Activated T-helper 2 cell treated with anti-CD3 and anti-CD28 coated beads, Interferon-gamma antibody, Interleukin-2, Interleukin-4, amounts not matched to agents 10 μg/mL and 5 μg/mL and 100 μg/mL, durations not matched to agents 14 hours and 24 hours and 36 hours (primary cell): ENCODE measurements at regions not wholly inside any gene's neighbourhood (a gene's known extent, or its start where the extent isn't known, plus 50 kb on each side); places are given as distances from the start of the nearest gene placed in this dataset.
"Not testable (repeated sequence)": the region's sequence is repeated elsewhere in the genome, so short reads cannot be mapped to it uniquely, and the experiment has no call there.

ENCODE experiments used
- DNase-seq: peaks from one replicate; pipeline ENCODE4 v3.0.0; 2021; ENCODE audit warnings: low spot score
- H3K27ac Mint-ChIP-seq: one replicate; pipeline ENCODE4 v1.8.0; 2021; ENCODE audit warnings: mixed read lengths
- H3K27me3 Mint-ChIP-seq: one replicate; pipeline ENCODE4 v1.8.0; 2021; ENCODE audit warnings: low read depth, mixed read lengths
- H3K36me3 Mint-ChIP-seq: one replicate; pipeline ENCODE4 v1.8.0; 2021; ENCODE audit warnings: low read depth, mixed read lengths
- H3K4me1 Mint-ChIP-seq: one replicate; pipeline ENCODE4 v1.8.0; 2021; ENCODE audit warnings: low read depth, mixed read lengths
- H3K4me3 Mint-ChIP-seq: one replicate; pipeline ENCODE4 v1.8.0; 2021; ENCODE audit warnings: low read depth, mild to moderate bottlenecking, moderate library complexity, mixed read lengths
- H3K9me3 Mint-ChIP-seq: one replicate; pipeline ENCODE4 v1.8.0; 2021; ENCODE audit warnings: mixed read lengths
- intact Hi-C: fragments of 100-400 bp; cut with micrococcal nuclease; formaldehyde crosslinking; loops from one replicate; pipeline ENCODE4 v1.15.1; 2023

DNA sequence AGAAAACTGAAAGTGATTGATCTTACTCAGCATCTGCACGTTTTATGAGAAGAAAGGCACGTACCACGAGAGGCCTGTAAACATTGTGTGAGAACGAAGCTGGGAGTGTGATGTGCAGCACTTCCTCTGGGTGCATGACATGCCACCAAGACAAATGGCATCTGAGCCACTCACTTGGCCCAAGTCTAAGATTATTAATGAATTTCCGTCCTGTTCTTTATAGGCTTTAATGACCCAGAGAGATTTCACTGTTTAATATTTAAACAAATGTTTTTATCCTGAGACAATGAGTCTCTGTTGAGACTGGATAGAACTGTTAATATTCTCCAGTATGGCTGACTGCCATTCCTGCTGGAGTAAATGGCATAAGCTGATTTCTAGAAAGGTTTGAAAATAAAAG, 172.6 kb upstream of the PHACTR1 start:
- no peak overlapping the region for H3K27ac Mint-ChIP-seq
- DNase-seq = no peak
- H3K36me3 Mint-ChIP-seq = no peaks in the 10 kb centered on the region
- intact Hi-C loops = no loop called here
- H3K9me3 Mint-ChIP-seq = peaks cover 4% of the 10 kb centered on the region
- no peak overlapping the region for H3K4me3 Mint-ChIP-seq
- peaks cover 3% of the 10 kb centered on the region for H3K27me3 Mint-ChIP-seq
- H3K4me1 Mint-ChIP-seq = peaks cover 4% of the 10 kb centered on the region

DNA sequence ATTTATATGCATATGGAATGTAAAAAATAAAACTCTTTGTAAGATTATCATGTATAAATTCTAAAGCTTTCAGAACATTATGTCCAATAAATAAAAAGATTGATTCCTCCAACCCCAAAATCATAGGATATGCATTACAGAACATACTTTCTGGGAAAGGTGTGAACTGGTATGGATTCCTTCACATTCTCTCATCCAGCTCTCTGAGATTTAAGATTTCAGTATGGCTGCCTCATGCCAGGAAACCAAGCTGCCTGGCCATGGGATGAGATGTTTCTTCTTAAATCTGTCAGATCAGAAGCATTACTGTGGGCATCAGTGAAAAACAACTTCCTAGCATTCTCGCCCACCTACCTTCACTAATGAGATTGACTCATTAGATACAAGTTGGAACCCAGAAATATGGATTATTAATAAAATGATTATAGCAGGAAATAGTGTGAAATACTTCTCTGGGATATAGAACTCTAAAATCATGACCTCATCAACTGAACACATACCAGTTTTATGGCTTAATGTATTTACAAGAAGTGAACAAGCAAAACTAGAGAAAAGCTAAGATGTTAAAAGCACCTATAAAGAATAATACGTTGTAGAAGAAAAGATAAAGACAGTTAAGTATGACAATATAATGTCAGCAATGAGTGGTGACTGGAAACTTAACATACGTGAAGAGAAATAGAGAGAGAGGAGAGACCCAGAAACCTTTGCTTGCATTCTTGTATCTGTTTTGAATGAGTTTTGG, 171.6 kb upstream of the PHACTR1 start:
- Mint-ChIP-seq H3K9me3 (peaks cover 4% of the 10 kb centered on the region), H3K27ac (no peak overlapping the region), H3K4me3 (no peak overlapping the region), H3K27me3 (peaks cover 3% of the 10 kb centered on the region), H3K36me3 (no peaks in the 10 kb centered on the region), H3K4me1 (peaks cover 4% of the 10 kb centered on the region)
- intact Hi-C loops = no loop called here
- no peak for DNase-seq

DNA sequence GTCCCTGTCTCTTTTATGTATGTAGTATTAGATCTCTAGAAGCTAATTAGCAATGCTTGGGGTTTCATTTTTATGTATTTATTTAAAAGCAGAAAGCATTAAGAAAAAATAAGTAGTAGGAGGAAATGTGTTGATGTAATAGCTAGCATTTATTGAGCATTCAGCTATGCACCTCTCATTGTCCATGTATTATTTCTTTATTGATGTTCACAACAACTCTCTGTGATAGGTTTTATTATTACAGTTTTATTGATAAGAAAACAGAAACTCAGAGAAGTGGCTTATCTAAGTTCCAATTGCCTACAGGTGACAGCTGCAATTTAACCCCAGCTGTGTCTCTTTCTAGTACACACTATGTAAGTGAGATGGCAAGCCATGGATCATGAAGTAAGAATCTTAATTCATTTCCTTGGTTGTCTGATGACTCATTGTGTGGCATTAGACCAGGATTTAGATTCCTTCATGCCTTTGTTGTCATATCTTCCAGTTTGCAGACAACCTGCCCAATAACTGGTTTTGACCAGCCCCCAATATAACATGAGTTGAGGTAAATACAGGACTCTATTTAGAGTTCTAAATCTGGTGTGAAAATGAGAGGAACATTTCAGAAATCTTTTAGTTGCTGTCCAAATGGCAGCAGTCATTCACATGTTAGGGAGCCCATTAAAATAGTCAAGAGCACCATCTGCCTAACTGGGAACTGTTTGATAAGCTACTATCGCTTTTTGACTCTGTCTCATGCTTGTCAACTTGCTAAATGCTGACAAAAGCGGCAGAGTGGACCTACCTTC, 170.8 kb upstream of the PHACTR1 start:
- Mint-ChIP-seq H3K4me1 (peaks cover 4% of the 10 kb centered on the region), H3K27ac (no peak overlapping the region), H3K36me3 (no peaks in the 10 kb centered on the region), H3K9me3 (peaks cover 4% of the 10 kb centered on the region), H3K4me3 (no peak overlapping the region), H3K27me3 (peaks cover 3% of the 10 kb centered on the region)
- intact Hi-C loops = no loop called here
- no peak for DNase-seq

DNA sequence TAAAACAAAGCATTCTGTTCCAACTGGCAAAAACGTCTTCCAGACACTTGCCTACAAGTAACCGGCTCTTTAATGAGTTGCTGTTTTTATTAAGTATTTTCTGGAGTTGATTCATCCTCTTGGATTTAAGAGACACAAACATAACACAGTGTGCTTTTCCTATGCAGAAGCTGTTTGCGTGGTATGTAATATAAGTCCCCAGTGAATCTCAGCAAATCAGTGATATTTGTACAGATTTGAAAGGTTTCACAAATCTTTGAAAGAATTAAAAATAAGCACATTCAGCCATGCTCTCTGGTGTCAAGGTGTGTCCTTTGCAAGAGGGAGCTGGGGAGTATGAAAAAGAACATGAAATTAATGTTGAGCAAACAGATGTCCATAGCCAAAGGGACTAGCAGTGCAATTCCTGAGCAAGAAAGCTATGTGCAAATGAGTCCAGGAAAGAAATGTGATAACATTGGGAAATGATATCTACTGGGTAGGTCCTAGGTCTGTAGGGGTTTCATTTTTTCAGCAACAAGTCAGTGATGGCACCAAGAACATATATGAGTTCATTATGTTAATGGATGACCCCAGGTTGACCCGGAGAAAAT, 170.1 kb upstream of the PHACTR1 start:
- no peaks in the 10 kb centered on the region for H3K27me3 Mint-ChIP-seq
- H3K4me3 Mint-ChIP-seq = no peak overlapping the region

DNA sequence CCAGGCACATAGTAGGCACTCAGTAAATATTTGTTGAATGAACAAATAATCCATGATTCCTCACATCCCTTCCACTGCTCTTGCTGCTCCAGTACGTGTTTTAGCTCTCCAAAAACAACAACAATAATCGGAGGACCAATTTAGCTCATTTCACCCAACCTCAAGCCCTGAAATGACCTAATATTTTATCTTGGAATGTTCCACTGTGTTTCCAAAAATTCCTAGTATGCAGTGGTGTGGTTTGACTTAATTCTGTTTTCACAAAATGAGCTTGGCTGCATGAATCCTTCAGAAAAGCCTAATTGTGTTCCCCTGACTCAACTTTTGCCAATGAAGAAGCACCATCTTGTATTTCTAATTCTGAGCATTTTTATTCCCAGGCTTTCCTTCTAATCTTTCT, 168.0 kb upstream of the PHACTR1 start:
- intact Hi-C loops = no loop called here
- Mint-ChIP-seq H3K9me3 (no peaks in the 10 kb centered on the region), H3K27ac (no peak overlapping the region), H3K4me3 (no peak overlapping the region), H3K36me3 (no peaks in the 10 kb centered on the region), H3K27me3 (no peaks in the 10 kb centered on the region), H3K4me1 (peaks cover 4% of the 10 kb centered on the region)
- no peak for DNase-seq

More for the DNA sequence above, 170.1 kb upstream of the PHACTR1 start:
- Mint-ChIP-seq H3K36me3 (no peaks in the 10 kb centered on the region), H3K27ac (no peak overlapping the region), H3K4me1 (peaks cover 4% of the 10 kb centered on the region), H3K9me3 (peaks cover 4% of the 10 kb centered on the region)
- intact Hi-C loops = no loop called here
- DNase-seq = no peak

DNA sequence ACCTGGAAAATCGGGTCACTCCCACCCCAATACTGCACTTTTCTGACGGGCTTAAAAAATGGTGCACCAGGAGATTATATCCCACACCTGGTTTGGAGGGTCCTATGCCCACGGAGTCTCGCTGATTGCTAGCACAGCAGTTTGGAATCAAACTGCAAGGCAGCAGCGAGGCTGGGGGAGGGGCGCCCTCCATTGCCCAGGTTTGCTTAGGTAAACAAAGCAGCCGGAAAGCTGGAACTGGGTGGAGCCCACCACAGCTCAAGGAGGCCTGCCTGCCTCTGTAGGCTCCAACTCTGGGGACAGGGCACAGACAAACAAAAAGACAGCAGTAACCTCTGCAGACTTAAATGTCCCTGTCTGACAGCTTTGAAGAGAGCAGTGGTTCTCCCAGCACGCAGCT, 167.1 kb upstream of the PHACTR1 start:
- DNase-seq, H3K36me3 Mint-ChIP-seq, H3K4me3 Mint-ChIP-seq, H3K27ac Mint-ChIP-seq, H3K4me1 Mint-ChIP-seq, H3K9me3 Mint-ChIP-seq, intact Hi-C loops, H3K27me3 Mint-ChIP-seq: not testable (repeated sequence)

DNA sequence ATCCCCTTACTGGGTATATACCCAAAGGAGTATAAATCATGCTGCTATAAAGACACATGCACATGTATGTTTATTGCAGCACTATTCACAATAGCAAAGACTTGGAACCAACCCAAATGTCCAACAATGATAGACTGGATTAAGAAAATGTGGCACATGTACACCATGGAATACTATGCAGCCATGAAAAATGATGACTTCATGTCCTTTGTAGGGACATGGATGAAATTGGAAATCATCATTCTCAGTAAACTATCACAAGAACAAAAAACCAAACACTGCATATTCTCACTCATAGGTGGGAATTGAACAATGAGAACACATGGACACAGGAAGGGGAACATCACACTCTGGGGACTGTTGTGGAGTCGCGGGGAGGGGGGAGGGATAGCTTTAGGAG, 161.7 kb upstream of the PHACTR1 start:
- H3K36me3 Mint-ChIP-seq, intact Hi-C loops: not testable (repeated sequence)

DNA sequence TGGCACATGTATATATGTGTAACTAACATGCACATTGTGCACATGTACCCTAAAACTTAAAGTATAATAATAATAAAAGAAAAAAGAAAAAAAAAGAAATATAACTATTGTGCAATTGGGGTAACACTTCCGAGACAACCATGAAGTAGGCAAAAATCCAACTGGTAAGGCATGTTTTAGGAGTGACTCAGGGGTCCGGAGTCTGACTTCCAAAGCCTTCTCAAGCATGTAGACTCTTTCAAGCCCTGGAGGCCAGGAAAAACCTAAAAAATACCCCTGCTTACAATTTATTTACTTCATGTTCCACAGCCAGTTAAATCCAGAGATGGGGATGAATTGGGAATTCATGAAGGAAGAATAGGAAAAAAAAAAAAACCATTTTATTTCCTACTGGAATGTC, 161.3 kb upstream of the PHACTR1 start:
- Mint-ChIP-seq H3K27ac (no peak overlapping the region), H3K4me3 (no peak overlapping the region), H3K4me1 (no peaks in the 10 kb centered on the region), H3K36me3 (no peaks in the 10 kb centered on the region), H3K27me3 (peaks cover 2% of the 10 kb centered on the region), H3K9me3 (no peaks in the 10 kb centered on the region)
- DNase-seq = no peak
- intact Hi-C loops = no loop called here

More for the DNA sequence above, 161.7 kb upstream of the PHACTR1 start:
- H3K9me3 Mint-ChIP-seq, H3K27ac Mint-ChIP-seq, H3K27me3 Mint-ChIP-seq, H3K4me3 Mint-ChIP-seq, H3K4me1 Mint-ChIP-seq, DNase-seq: not testable (repeated sequence)

DNA sequence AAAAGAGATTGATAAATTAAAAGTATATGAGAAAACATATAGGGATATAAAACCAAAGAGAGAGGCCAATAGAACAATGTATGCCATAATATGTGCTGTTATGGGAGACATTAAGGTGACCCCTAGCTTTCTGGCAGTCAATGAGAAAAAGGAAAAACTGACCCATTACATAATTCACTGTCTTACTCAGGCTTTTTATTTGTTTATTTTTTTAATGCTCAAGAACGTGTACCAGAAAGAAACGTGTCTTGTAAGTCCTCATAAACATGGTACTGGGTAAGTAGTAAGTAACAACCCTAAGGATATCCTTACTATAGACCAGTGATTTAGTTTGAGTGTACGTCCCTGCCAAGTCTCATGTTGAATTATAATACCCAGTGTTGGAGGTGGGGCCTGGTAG, 160.8 kb upstream of the PHACTR1 start:
- Mint-ChIP-seq H3K36me3 (no peaks in the 10 kb centered on the region), H3K4me1 (no peaks in the 10 kb centered on the region), H3K27ac (no peak overlapping the region), H3K27me3 (peaks cover 2% of the 10 kb centered on the region), H3K9me3 (no peaks in the 10 kb centered on the region), H3K4me3 (no peak overlapping the region)
- no peak for DNase-seq
- intact Hi-C loops = no loop called here

DNA sequence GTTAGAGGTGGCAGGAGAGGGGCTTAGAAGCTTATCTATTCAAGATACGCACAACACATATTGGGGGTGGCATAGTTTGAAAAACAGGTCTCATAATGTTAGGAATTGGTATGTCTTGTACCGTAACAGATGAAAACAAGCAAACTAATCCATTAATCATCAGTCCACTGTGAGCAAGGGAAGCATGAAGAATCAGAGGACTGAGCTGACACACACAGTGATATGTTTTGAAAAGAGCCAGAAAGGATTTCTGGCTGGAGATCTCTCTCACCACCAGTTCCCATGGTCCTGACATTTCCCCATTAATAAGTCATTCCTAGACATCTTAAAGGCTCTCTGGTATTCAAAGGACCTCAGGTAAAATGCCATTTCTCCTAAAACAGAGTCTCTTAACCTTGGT, 158.8 kb upstream of the PHACTR1 start:
- peaks cover 2% of the 10 kb centered on the region for H3K27me3 Mint-ChIP-seq
- no peaks in the 10 kb centered on the region for H3K9me3 Mint-ChIP-seq
- DNase-seq = no peak
- no peaks in the 10 kb centered on the region for H3K36me3 Mint-ChIP-seq
- intact Hi-C loops = no loop called here
- H3K4me1 Mint-ChIP-seq = no peaks in the 10 kb centered on the region
- no peak overlapping the region for H3K4me3 Mint-ChIP-seq
- H3K27ac Mint-ChIP-seq = no peak overlapping the region

DNA sequence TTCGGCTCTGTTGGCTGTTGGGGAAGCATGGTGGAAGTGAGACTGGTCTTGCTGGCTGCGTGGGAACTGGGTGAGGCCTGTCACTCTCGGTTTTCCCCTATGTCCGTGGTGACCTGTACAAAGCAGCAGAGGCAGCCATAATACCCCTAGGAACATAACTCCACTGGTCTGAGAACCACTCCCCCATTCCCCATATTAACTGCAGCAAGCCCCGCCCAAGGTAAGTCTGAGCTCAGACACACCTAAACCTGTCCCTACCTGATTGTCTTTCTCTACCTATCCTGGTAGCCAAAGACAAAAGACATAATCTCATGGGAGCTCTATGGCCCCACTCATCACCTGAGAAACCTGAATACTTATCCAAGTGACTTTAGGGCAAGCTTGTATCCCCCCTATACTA, 156.3 kb upstream of the PHACTR1 start:
- no peak overlapping the region for H3K27ac Mint-ChIP-seq
- intact Hi-C loops = no loop called here
- no peak for DNase-seq
- no peaks in the 10 kb centered on the region for H3K36me3 Mint-ChIP-seq
- H3K9me3 Mint-ChIP-seq = no peaks in the 10 kb centered on the region
- H3K4me3 Mint-ChIP-seq = no peak overlapping the region
- H3K4me1 Mint-ChIP-seq = no peaks in the 10 kb centered on the region
- peaks cover 2% of the 10 kb centered on the region for H3K27me3 Mint-ChIP-seq

DNA sequence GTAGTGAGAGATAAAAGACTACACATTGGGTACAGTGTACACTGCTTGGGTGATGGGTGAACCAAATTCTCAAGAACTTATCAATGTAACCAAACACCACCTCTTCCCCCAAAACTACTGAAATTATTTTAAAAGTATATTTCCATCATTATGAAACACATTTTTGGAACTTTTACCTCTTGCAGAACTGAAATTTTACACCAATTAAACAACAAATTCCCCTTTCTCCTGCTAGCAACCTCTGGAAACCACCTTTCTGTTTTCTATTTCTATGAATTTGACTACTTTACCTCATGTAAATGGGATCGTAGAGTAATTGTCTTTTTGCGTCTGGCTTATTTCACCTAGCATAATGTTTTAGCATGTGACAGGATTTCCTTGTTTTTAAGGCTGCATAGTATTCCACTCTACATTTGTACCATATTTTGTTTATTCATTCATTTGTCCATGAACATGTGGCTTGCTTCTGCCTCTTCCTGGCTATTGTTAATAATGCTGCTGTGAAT, 149.9 kb upstream of the PHACTR1 start:
- H3K9me3 Mint-ChIP-seq = no peaks in the 10 kb centered on the region
- no peak overlapping the region for H3K4me3 Mint-ChIP-seq
- H3K4me1 Mint-ChIP-seq = no peaks in the 10 kb centered on the region
- no peaks in the 10 kb centered on the region for H3K36me3 Mint-ChIP-seq
- DNase-seq = no peak
- peaks cover 6% of the 10 kb centered on the region for H3K27me3 Mint-ChIP-seq
- intact Hi-C loops = no loop called here
- no peak overlapping the region for H3K27ac Mint-ChIP-seq

DNA sequence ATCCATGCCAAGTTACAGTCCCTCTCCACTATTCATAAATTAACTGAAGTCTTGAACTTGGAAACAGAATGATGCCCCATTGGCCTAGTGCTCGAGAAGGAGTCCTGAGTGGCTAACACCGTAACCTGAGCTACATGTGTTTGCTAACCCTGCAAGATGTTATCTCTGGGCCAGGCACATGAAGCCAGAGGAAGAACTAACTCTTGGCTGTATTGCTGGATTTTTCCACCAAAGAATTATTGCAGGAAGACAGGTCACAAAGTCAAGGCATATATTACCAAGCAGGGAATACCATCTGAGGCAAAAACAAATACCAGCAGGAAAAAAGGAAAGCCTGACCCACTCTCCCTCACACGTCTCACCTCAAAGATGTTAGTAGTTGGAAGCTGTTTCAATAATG, 148.9 kb upstream of the PHACTR1 start:
- Mint-ChIP-seq H3K9me3 (no peaks in the 10 kb centered on the region), H3K36me3 (no peaks in the 10 kb centered on the region), H3K27ac (no peak overlapping the region), H3K27me3 (peaks cover 7% of the 10 kb centered on the region), H3K4me1 (no peaks in the 10 kb centered on the region), H3K4me3 (no peak overlapping the region)
- intact Hi-C loops = no loop called here
- no peak for DNase-seq
